HG03108 (cell line): ENCODE measurements at regions not wholly inside any gene's neighbourhood (a gene's known extent, or its start where the extent isn't known, plus 50 kb on each side); places are given as distances from the start of the nearest gene placed in this dataset.

Experiments
- ATAC-seq: cut with Tn5 transposase; IDR thresholded peaks from one replicate; pipeline ENCODE4 v1.9.1; 2021; ENCODE audit warnings: moderate library complexity; ENCODE audit not compliant: unreplicated experiment

DNA sequence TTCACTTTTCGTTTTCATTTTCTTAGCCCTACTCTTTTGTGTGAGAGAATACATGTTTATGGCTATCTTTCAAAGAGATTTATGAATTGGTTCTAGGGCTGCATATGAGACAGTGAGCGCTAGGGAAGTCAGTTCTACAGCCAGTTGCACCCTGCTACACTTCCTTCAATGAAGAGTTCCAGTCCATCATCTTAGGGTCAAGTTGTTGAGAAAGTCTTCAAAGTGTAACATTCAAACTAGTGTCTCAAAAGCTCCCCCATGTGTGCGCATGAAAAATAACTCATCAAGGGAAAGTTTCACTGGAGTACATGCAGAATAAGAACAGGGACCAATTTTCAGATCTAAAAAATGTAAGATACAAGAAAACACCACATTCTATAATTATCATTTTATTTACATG lies 317.2 kb downstream of the DEPDC1B start:
- ATAC-seq: no peak

GRCh38 chr5:60379907-60380306 lies 320.1 kb downstream of the DEPDC1B start:
- ATAC-seq: no peak

GRCh38 chr5:60377826-60378225 lies 322.1 kb downstream of the DEPDC1B start:
- no peak for ATAC-seq

- ATAC-seq: no peak
These were observed 323.1 kb downstream of the DEPDC1B start for GRCh38 chr5:60376860-60377259.

- no peak for ATAC-seq
These were observed 325.6 kb downstream of the DEPDC1B start for GRCh38 chr5:60374409-60374808.

DNA sequence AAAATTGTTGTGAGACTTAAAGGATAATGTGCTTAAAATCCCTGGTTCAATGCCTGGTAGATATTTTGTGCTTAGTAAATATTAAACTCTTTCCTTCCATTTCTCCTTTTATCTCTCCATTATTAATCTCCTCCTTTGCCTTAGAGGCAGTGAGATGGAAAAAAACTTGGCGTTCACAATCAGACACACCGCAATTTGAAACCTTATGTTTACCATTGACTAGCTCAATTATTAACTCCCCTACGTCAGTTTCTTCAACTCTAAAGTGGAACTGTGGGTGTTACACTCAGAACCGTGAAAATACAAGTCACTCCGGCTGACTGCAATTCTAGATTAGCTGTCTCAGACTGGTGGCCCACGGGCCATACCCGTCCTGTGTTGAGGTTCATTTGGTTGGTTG lies 327.2 kb downstream of the DEPDC1B start:
- no peak for ATAC-seq

DNA sequence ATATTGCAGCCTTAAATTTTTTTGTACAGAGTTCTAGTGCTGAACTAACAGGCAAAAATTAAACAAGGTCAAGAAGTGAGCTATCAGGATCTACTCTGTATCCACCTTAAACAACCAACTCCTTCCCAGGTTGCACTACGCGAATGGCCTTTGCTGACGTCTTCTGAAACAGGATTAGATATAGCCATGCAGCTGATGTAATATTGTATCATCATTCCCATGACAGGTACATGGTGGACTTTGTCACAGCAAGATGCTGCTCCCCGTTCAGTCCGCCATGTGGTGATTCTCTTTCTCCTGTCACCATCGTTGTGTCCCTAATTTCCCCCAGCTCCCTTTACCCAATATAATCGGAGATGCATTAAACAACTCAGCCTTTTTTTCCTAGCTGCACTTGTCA lies 328.9 kb downstream of the DEPDC1B start:
- no peak for ATAC-seq

GRCh38 chr5:60370508-60370907 lies 329.5 kb downstream of the DEPDC1B start:
- ATAC-seq: no peak

GRCh38 chr5:60369391-60369790 lies 330.6 kb downstream of the DEPDC1B start:
- no peak for ATAC-seq

DNA sequence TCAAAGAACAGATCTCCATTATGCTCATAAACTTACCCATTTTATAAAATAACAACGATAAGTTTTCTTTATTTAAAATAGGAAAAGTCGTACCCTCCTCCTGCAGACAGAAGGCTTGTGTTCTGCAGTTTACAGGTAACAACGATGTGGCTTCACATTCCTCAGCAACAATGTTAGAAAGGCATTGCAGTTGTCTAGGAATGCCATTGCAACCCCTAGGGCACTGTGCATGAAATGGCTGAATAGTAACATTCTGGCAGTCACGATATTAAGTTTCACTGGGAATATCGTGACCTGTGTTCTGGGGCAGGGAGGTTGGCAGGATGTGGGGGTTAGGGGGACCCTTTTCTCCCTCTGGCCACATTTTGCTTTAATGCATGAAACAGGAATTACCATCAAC lies 331.9 kb downstream of the DEPDC1B start:
- no peak for ATAC-seq

GRCh38 chr5:60366489-60366888 lies 333.5 kb downstream of the DEPDC1B start:
- ATAC-seq: no peak

DNA sequence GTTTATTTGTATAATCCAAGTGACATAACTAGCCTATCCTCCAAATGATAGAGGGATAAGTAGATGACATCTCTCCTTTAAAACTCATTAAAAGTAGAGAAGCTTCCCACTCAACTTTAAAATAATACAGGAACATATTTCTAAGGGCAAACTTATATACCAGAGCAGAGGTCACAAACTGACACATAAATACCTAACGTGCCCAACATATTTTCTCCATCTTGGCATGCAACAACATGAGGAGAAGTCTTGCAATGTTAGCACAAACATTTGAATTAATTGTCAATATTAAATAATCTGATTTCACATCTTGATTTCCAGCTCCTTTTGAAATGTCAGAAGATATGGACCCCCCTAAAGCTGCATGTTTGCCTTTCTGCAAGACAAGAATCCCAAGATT lies 335.0 kb downstream of the DEPDC1B start:
- ATAC-seq: no peak

- ATAC-seq: no peak
These were observed 337.8 kb downstream of the DEPDC1B start for GRCh38 chr5:60362158-60362557.

DNA sequence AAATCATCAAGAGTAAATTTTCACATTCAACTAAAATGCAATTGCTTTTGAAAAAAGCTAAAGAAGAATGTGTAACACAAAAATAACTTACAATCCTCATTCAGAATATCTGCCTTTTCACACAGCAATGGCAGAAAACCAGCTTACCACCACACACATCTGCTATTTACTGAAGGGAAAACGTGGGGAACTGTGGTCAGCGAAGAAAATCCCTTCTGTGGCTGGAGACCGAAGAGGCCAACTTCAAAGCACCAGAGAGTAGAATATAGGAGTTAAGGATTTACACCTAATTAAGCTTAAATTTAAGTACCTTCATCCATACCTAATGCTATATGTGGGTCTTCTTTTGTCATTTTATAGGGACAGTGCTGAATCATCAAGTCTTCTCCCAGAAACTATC lies 339.6 kb downstream of the DEPDC1B start:
- no peak for ATAC-seq

DNA sequence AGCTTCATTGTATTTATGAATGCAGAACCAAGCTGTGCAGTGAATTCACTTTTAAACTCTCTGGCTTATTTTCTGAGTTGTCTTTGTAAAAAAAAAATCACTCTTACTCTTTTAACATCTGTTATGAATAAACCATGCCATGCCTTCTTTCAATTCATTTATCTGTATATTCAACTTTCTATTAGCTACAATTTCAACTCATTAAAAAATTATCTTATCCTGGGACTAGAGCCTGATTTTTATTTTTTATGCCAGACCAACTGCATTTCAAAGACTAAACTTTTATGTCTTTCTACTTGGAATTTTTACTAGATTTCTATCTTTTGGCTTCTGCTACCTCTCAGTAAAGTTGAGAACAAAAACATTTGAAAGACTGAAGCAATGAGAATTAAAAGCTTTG lies 342.7 kb downstream of the DEPDC1B start:
- ATAC-seq: no peak

GRCh38 chr5:60356745-60357144 lies 343.2 kb downstream of the DEPDC1B start:
- ATAC-seq: no peak

DNA sequence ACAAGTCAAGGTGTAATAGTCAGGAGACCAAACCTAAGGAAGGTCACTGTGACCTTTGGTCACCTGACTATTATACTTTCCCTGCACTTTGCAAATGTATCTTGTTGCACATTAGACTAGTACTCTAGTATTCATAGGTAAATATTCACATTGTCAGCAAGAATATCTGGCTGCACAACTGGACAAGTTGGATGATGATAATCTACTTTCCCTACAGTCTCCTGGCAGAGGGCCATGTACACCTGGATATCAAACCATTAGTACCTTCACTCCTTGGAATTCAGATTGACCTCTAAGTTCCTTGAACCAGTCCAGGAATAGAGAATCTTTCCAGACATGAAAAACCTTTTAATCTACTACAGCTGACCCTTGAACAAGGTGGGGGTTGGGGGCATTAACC lies 344.8 kb downstream of the DEPDC1B start:
- ATAC-seq: no peak

DNA sequence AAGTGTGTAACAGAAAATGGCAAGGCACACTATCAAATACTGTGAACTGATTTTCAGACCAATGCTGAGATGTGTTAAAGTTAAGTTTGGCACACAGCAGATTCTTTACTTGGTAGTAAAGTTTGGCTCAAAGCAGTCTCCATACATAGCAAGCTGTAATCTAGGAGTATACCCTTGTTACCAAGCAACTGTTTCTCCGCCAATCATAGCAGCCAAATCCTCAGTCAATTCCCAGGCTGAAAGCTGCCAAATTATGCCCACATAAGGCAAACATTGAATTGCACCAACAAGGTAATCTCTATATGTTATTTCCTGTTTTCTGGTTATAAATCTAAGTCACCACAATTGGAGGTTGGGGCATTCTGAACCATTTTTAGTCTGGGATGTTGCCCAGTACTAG lies 345.7 kb downstream of the DEPDC1B start:
- ATAC-seq: no peak

GRCh38 chr5:60352992-60353599 lies 346.9 kb downstream of the DEPDC1B start:
- ATAC-seq: no peak

GRCh38 chr5:60350794-60351193 lies 349.2 kb downstream of the DEPDC1B start:
- no peak for ATAC-seq

DNA sequence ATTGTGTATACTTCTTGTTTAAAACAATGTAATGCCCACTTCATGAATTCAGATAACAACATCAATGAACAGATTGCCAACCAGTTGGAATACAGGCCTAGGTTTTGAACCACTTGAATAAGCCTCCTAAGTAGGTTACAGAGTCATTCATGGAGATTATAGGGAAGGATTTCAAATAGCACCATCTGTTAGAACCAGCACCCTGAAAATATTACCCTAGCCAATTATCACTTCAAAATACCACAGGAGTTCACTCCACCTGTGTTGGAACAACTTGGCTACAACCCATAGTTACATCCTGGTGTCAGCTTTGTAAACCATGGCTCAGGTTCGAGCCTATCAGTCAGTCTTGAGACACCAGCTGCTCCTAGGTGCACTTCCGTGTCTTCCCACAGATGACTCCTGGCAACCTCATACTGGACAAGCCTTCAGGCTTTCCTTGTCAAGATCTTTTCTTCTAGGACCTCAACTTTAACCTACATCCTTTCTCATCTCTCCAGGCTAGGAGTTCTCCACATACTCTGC lies 350.0 kb downstream of the DEPDC1B start:
- no peak for ATAC-seq

- ATAC-seq: no peak
These were observed 353.6 kb downstream of the DEPDC1B start for GRCh38 chr5:60346393-60346792.

DNA sequence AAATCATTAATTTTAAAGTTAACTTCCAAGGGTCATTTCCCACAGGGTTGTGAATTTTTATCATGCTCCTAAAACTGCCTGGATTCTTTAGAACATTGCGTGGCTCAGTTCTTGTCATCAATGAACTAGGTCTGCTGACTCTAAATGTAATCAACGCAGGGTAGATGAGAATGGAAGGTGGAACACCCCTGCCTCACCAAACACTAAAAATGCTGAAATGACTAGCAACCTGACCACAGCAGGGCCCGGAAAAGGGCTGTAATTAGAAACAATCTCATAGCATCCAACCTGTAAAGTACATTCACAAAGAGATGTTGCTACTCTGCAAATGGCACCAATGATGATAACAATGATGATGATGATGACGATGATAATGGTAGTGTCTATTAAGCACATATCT lies 356.9 kb downstream of the DEPDC1B start:
- ATAC-seq: no peak
